Panc1 (cell line): ENCODE measurements at regions not wholly inside any gene's neighbourhood (a gene's known extent, or its start where the extent isn't known, plus 50 kb on each side); places are given as distances from the start of the nearest gene placed in this dataset.

Source experiments
- CTCF ChIP-seq: fragments of 450-650 bp; IDR thresholded peaks from 2 replicates; pipeline ENCODE4 v1.5.1; 2017; ENCODE audit warnings: mild to moderate bottlenecking
- POLR2AphosphoS5 ChIP-seq: IDR thresholded peaks from 2 replicates; pipeline ENCODE4 v1.6.1; 2012; ENCODE audit warnings: mild to moderate bottlenecking, low read depth, low read length, moderate library complexity
- SIN3A ChIP-seq: IDR thresholded peaks from 2 replicates; pipeline ENCODE4 v1.6.1; 2012; ENCODE audit warnings: low read depth, mild to moderate bottlenecking, low read length, moderate library complexity, borderline replicate concordance; ENCODE audit not compliant: insufficient read depth

DNA sequence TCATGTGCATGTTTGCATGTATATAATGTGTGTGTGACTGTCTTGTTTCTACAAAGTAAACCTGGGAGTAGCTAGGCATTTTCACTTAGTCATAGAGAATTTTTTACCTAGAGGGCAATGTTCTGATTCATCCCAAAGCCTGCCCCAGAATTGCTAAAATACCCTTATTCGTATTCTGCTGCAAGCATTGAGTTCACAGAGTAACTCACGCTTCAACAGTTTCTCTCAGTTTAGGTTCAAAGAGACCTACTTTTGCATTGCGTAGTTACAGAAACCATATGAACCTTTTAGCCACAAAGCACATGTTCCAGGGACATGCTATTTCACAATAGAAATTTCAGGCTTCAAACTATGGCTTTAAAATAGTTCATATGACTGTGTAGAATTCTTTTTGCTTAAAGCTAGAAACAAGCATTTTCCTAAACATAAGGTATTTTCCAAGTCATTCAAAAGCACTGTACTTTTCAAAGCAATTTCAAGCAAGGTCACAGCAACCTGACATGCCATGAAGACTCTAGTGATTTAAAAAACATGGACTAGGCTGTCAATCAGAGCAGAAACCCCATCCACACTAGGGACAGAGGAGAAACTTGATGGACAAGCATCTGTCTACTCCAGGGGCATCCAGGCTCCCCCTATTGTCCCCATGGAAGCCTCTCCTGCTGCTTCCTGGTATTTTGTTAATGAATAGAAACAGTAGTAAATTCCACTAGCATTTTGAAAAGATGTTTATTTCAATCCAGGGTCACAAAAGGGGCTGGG is 81.5 kb upstream of the MAPK10 start:
- TF ChIP-seq SIN3A (no peak), CTCF (no peak), POLR2AphosphoS5 (no peak)
